Globus pallidus (tissue), 1 donor: ENCODE measurements at regions not wholly inside any gene's neighbourhood (a gene's known extent, or its start where the extent isn't known, plus 50 kb on each side); places are given as distances from the start of the nearest gene placed in this dataset.

ENCODE experiments used
- DNase-seq: peaks from one replicate; pipeline ENCODE4 v3.0.0-alpha.2; 2015; ENCODE audit warnings: low spot score

GRCh38 chr12:111038941-111039340, 118.6 kb upstream of the MYL2 start:
- DNase-seq: no peak

GRCh38 chr12:111038077-111038476, 117.7 kb upstream of the MYL2 start:
- DNase-seq: no peak

GRCh38 chr12:111037047-111037446, 116.7 kb upstream of the MYL2 start:
- DNase-seq: no peak

GRCh38 chr12:111035578-111036301, 115.4 kb upstream of the MYL2 start:
- DNase-seq: no peak

- DNase-seq: no peak
Measured at GRCh38 chr12:111034886-111035577, 114.7 kb upstream of the MYL2 start.

- no peak for DNase-seq
Measured at GRCh38 chr12:111034083-111034885, 113.9 kb upstream of the MYL2 start, which contains the start of gene CUX2. TSS of gene CUX2 (plus strand) at chr12:111034165.

GRCh38 chr12:111033281-111034082, 113.1 kb upstream of the MYL2 start:
- no peak for DNase-seq

- no peak for DNase-seq
Measured at GRCh38 chr12:111032591-111032919, 112.2 kb upstream of the MYL2 start.

- DNase-seq: no peak
Measured at GRCh38 chr12:111031916-111032590, 111.7 kb upstream of the MYL2 start.

GRCh38 chr12:111030800-111031199, 110.4 kb upstream of the MYL2 start:
- no peak for DNase-seq

- DNase-seq: no peak
Measured at GRCh38 chr12:111029732-111030131, 109.4 kb upstream of the MYL2 start.

GRCh38 chr12:111029305-111029704, 108.9 kb upstream of the MYL2 start:
- no peak for DNase-seq

GRCh38 chr12:111028830-111029229, 108.5 kb upstream of the MYL2 start:
- DNase-seq: no peak

GRCh38 chr12:111027431-111027830, 107.1 kb upstream of the MYL2 start:
- no peak for DNase-seq

GRCh38 chr12:111025792-111026430, 105.5 kb upstream of the MYL2 start:
- no peak for DNase-seq

- DNase-seq: no peak
Measured at GRCh38 chr12:111025301-111025700, 104.9 kb upstream of the MYL2 start.

GRCh38 chr12:111024205-111024801, 103.9 kb upstream of the MYL2 start:
- DNase-seq: no peak

GRCh38 chr12:111022386-111022785, 102.0 kb upstream of the MYL2 start:
- DNase-seq: no peak

- DNase-seq: no peak
Measured at GRCh38 chr12:111014547-111014946, 94.2 kb upstream of the MYL2 start.

GRCh38 chr12:111012918-111013317, 92.5 kb upstream of the MYL2 start:
- no peak for DNase-seq
